Ammon's horn (tissue), 1 donor: ENCODE measurements at regions not wholly inside any gene's neighbourhood (a gene's known extent, or its start where the extent isn't known, plus 50 kb on each side); places are given as distances from the start of the nearest gene placed in this dataset.
"Not testable (repeated sequence)": the region's sequence is repeated elsewhere in the genome, so short reads cannot be mapped to it uniquely, and the experiment has no call there.

Experiments
- DNase-seq: peaks from one replicate; pipeline ENCODE4 v3.0.0-alpha.2; 2016; ENCODE audit warnings: low spot score

DNA sequence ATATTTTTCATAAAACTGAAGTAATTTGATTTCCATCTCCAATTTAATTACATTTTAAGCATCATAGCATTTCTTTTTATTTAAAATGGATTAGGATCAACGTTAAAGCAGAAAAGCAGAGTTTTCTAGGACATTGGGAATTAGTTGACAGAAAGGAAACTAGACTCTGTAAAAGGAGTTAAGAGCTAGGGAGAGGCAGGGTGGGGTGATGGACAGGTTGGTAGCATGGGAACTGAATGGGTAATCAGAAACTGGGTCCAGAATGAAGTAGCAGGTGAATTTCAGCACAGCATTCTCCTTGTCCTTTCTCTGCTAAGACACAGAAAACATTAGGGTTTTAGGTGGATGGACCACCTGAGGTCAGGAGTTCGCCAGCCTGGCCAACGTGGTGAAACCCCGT, 97.6 kb downstream of the ANAPC4 start:
- no peak for DNase-seq

DNA sequence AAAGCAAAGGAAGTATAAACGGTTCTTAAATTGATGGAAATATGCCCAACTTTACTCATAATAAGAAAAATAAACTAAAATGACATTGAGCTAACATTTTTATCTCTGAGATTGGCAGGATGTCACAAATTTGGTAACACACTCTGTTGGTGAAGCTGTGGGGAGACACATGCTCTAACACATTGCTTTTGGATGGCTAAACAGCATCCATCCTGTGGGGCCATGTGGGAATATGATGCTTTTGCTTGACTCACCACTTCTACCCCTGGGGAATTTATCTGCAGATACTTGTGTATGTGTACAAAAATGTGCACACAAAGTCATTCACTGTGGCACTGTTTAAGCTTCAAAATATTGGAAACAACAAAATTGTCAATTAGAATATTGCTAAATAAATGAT, 100.2 kb downstream of the ANAPC4 start:
- no peak for DNase-seq

DNA sequence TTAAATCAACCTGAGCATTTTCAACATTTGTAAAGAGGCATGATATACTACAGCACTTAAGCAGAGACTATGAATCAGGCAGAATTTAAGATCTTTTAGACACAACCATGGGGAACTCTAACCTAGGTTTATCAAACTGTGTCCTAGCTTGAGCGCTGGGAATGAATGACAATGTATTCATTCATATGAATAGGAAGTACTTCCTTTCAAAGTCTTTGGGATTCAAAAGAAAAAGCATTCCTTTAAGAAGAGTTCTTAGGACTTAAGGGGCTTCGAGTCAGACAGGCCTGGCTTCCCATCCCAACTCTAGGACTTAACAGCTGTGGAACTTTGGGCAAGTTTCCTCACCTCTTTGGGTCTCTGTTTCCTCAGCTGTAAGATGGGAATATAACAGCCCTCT, 104.6 kb downstream of the ANAPC4 start:
- no peak for DNase-seq

DNA sequence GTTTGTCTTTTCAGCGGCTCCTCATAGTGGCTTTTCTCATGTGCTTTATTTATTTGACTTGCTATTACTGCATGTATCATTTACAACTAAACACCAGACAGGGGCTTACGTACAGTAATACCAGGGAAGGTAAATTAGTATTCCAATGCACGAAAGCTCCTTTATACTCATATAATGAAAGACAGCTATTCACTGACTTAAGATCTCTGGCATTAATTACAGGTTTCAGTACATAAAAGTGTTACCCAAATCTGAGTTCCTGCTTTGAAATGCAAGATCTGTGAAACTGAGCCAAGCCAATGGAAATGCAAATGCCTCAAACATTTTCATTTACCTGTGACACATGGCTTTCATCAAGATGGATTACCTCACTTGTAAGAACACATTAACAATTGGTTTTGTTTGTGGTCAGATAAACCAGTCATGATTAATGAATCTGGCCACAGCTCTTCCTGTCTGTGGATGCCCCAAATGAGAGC, 107.2 kb downstream of the ANAPC4 start:
- DNase-seq: no peak

DNA sequence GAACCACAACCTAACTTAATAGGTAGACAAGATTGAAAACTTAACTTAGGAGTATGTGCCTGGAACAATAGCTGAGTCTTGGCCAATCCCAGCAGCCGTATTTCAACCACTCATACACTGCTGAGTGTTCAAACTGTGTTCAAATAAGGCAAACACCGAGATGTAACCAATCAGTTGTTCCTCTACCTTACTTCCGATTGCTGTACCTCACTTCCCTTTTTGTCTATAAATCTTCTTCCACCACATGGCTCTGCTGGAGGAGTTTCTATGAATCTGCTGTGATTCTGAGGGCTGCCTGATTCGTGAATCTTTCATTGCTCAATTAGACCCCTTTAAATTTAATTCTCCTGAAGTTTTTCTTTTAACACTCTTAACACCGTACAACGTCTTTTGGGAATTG, 108.0 kb downstream of the ANAPC4 start:
- no peak for DNase-seq

DNA sequence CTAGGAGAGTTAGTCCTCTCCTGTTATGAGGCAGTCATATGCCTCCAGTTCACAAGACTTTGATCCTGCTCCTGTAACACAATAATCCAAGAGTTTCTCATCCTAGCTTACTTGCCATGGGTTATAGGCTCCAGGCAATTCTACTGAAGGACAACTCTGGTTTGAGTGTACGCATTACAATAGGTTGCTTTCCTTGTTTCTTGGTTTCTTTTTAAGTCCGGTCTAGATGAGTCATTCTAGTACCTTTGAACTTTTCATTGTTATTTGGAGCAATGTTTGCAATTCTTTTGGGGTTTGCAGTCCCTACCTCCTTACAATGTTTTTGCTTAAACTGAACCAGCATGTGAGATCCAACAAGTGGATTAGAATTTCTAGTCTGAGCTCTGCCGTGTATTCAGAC, 109.1 kb downstream of the ANAPC4 start:
- DNase-seq: no peak

DNA sequence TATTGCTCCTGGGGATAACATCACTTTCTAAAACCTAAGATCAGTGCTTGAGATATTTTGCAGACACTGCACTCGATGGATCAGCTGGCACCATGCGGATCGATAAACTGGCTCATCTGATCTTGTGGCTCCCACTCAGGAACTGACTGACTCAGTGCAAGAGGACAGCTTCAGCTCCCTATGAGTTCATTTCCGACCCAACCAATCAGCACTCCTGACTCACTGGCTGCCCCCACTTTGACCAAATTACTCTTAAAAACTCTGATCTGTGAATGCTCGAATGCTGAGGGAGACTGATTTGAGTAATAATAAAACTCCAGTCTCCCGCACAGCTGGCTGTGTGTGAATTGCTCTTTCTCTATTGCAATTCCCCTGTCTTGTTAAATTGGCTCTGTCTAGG, 110.1 kb downstream of the ANAPC4 start:
- DNase-seq: no peak

DNA sequence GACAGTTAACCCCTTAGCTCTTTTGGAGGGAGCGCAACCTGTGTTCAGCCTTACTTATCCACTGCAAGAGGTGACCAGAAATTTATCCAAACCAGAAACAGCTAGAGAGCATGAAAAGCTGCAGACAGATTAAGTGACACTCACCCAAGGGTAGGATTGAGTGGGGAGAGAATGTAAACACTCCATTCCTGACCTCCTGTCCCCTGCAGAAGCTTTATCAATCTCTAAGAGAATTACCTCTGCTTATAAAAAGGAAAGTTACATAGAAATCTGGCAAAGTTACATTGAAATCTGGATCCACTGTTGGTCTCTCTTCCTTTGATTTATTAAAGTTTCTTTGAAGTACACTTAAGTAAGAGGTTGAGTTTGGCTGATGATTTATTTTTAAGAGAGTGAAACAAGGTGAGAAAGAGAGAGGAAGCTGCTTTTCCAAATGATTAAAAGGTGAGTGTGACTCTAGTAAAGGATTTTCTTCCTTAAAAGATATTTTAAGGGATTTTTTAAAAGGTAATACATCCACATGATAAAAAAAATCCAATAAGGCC, 112.3 kb downstream of the ANAPC4 start:
- DNase-seq: no peak

DNA sequence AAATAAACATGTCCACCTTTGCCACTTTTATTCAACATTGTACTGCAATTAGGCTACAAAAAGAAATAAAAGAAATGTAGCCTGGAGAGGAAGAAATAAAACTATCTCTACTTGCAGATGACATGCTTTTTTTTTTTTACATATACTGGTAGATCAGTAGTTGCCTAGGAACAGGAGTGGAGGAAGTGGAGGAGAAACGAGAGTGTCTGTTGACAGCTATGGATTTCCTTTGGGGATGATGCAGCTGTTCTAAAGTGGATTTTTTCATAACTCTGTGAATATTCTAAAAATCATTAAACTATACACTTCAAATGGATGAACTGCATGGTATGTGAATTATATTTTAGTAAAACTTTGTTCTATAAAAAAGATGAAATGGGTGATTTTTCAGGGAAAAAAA, 116.4 kb downstream of the ANAPC4 start:
- no peak for DNase-seq

DNA sequence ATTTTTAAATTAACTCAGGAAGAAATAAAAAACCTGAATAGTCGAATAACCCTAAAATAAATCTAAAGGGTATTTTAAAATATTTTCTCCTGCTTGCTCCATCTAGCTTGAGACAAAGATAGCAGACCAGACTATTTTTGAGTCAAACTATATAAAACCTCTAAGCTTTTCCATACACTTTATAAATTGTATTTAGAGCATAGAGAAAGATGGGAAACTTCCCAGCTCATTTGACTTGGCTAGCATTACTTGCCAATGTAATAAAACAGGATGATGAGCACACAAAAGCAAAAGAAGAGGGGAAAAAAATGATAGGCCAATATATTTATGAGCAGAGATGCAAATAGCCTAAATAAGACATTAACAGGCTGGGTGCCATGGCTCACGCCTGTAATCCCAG, 117.1 kb downstream of the ANAPC4 start:
- no peak for DNase-seq

DNA sequence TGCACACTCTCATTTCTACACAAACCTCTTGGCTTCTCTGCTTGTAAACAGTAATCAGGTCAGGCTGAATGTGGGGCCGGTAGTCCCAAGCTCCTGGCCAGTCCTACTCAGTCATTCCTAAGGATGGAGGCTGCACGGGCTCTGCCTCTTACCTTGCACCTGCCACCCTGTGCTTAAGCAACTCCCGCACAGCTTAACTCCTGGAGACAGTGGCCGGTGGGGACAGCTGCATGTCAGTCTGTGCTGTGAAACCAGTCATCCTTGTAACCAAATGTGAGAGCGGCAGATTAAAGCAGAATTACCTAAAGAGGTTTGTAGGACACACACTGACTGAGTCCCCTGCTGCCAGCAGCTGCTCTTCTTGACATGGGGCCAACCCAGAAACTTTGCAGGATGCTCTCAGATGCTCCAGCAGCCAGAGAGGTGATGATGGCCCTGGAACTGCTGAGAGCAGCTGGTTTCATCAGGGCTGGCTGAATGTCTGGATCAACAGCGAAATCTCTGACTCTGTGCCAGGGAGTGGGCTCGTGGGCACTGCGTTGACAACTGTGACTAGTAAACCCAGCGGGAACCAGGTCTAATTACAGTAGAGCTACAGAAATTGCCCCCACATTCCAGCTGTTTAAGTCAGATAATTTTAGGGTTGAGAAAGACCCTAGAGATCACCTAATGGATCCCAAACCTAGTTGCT, 123.7 kb downstream of the ANAPC4 start:
- DNase-seq: no peak

DNA sequence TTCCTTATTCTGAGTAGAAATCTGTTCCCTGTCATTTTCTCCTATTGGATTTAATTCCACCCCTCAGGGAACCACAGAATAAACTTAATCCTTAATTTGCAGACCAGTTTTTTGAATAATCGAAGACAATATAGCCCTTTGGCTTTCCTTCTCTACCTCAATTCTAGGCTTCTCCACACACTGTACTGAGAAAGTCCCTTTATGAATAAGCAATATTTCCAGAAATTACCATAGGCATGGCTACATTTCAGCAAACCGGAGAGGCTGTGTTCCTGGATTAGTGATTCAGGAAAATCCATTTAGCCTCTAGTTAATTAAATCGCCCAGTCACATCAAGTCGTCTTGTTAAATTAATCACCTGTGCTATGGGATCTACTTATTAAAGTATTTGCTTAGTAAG, 125.1 kb downstream of the ANAPC4 start:
- no peak for DNase-seq

DNA sequence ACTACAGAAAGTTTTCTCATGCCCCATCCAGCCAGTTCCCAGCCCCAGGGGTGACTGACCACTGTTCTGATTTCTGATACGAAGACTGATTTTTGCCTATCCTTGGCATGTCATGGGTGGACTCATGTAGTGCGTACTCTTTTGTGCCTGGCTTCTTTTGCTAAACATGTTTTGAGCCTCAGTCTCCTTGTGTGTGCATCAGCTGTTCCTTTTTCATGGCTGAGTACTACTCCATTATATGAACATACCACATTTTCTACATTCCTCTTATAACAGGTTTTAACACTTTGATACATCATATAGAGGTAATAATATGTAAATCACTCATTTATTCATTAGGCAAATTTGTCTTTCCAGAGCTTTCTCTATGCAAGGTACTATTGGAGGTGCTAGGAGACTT, 126.7 kb downstream of the ANAPC4 start:
- no peak for DNase-seq

DNA sequence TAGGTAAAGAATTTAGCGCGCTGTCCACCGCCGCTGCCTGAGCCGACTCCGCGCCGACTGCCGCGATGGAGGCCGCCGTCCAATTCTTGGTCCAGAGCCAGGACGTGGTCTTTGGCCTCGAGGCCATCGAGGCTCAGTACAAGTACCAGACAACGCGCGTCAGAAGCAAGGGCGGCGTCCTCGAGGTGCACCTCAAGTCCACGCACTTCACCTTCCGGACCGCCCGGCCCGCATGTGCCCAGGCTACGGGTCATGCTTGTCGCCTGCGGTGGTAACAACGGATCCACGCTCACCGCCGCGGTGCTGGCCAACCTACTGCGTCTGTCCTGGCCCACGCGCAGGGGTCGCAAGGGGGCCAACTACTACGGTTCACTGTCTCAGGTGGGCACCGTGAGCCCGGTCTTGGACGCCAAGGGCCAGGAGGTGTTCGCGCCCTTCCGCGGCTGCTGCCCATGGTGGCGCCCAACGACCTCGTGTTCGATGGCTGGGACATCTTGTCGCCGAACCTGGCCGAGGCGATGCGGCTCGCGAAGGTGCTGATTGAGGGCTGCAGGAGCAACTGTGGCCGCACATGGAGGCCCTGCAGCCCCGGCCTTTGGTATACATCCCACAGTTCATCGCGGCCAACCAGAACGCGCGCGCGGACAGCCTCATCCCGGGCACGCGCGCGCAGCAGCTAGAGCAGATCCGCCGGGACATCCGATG, 128.0 kb downstream of the ANAPC4 start:
- no peak for DNase-seq

DNA sequence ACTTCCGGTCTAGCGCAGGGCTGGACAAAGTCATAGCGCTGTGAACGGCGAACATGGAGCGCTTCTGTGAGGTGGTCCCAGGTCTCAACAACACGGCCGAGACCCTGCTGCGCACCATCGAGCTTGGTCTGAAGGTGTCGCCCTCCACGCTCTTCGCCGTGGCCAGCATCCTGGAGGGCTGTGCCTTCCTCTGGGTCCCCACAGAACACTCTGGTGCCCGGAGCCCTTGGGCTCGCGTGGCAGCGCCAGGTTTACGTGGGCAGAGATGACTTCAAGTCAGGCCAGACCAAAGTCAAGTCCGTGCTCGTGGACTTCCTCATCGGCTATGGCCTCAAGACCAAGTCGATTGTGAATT, 128.6 kb downstream of the ANAPC4 start:
- DNase-seq: no peak

DNA sequence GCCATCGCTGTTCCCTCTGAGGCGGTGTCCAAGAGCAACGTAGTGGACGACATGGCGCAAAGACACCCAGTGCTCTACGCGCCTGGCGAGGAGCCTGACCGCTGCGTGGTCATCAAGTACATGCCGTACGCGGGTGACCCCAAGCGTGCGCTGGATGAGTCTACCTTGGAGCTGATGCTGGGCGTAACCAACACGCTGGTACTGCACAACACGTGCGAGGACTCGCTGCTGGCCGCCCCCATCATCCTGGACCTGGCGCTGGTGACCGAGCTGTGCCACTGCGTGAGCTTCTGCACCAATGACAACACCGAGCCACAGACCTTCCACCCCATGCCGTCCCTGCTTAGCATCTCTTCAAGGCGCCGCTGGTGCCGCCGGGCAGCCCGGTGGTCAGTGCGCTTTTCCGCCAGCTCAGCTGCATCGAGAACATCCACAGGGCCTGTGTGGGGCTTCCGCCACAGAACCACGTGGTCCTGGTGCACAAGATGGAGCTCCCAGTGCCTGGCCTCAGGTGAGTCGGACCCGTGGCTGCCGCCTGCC, 129.0 kb downstream of the ANAPC4 start:
- no peak for DNase-seq

DNA sequence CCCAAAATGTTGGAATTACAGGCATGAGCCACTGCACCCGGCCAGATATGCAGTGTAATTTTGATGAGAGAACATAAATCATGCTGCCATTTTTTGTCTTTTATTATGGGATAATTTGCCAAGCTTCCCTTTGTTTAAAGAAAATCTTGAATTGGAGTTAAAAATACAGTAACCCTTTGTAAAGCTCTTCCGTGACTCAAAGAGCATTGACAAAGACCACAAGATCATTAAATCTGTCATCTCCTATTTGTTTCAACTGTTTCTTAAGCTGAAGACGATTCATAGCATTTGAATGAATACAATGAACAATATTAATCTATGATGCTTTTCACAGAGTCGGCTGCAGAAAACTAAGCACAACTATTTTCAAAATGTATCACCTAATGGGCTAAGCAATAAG, 132.6 kb downstream of the ANAPC4 start:
- no peak for DNase-seq

DNA sequence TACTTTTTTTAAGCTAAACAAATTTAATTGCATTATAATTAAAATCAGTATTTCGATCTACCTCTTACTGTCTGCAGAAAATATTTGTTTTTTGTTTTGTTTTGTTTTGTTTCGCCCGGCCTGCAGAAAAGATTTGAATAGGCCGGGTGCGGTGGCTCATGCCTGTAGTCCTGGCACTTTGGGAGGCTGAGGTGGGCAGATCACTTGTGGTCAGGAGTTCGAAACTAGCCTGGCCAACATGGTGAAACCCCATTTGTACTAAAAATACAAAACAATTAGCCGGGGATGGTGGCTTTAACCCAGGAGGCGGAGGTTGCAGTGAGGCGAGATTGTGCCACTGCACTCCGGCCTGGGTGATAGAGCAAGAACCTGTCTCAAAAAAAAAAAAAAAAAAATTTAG, 134.8 kb downstream of the ANAPC4 start:
- not testable (repeated sequence) for DNase-seq

DNA sequence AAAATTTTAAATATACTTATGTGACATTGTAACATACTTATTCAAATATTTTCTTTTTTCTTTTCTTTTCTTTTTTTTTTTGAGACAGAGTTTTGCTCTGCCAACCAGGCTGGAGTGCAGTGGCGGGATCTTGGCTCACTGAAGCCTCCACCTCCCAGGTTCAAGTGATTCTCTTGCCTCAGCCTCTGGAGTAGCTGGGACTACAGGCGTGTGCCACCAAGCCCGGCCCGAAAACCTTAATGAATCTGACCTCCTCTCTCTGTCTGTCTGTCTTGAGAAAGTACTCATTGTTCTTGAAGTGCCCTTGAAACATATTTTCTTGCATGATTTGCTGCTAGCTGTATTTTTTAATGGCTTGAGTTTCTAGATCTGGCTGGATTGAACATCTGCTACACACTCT, 136.8 kb downstream of the ANAPC4 start:
- DNase-seq: no peak

DNA sequence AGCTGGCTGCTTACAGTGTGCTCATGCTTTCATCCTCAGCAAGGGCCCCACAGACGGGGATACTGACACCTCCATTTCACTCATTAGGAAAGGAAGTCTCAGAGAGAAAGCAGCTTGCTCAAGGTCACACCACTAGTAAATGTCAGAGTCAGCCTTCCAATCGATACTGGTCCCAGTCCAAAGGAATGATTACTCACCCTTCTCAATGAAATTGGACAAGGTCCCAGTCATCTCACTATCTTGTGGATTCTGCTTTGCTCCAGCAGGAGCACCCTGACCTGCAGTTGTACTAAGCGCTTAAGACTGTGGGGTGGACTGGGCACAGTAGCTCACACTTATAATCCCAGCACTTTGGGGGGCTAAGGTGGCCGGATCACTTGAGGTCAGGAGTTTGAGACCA, 132.2 kb upstream of the SLC34A2 start:
- no peak for DNase-seq

DNA sequence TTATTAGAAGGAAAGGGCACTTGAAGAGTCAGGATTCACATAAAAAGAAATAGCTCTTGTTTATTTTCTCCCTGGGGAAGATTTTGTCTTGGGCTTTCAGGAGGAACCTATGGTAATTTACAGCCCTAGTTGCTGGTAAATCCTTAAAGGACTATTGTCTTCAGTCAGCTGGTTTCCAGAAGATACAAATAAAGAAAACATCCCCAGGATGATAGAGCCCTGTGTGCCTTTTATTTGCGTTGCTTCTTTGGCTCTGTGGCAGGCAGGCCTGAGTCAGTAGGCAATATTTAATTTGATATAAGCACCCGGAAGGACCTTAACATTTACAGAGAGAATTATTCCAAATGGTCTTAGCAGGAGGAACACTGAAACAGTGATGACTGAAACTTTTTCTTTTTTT, 131.0 kb upstream of the SLC34A2 start:
- no peak for DNase-seq

DNA sequence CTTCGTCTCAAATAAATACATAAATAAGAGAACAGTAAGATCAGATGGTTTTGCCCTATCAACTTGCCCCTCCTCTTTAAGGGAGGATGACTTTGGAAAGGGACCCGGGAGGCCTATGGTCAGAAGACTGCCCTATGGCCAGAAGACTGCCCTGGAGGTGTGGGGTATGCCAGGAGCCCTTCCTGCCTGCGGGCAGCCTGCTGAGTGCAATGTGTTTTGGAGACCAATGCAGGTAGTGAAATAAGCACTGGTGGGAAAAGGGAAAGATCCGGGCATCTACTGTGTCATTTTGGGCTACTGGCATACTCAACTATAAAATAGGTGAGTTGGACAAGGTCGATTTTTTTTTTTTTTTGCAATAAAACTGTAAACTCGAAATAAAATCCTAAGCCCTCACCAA, 129.8 kb upstream of the SLC34A2 start:
- no peak for DNase-seq

DNA sequence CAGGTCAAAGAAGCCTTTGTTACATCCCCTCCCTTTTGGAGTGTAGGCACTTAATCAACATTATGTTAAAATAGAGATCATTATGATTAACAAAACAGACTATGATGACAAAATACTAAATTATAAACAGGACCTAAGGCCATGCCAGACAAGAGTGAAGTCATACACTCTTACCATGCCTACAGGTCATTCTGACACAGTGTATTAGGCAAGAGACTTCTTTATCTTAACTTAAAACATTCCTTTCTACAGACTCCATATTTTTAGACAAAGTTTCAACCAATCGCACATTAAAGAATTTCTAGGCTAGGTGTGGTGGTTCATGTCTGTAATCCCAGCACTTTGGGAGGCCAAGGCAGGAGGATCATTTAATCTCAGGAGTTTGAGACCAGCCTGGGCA, 128.6 kb upstream of the SLC34A2 start:
- no peak for DNase-seq

DNA sequence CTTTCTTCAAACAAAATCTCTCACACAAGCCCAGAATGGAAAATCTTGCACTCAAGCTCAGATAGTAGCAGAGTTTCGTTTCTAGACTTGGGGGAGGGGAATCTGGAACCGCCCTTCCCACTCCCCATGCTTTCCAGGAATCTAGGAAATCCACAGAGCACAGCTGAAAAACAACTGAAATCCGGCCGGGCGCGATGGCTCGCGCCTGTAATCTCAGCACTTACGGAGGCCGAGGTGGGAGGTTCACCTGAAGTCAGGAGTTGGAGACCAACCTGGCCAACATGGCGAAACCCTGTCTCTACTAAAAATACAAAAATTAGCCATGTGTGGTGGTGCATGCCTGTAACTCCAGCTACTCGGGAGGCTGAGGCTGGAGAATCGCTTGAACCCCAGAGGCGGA, 127.3 kb upstream of the SLC34A2 start:
- no peak for DNase-seq
